PC-3 (cell line): ENCODE measurements at regions not wholly inside any gene's neighbourhood (a gene's known extent, or its start where the extent isn't known, plus 50 kb on each side); places are given as distances from the start of the nearest gene placed in this dataset.

Source experiments
- CTCF ChIP-seq: fragments of 300-600 bp; sonication (generic); conservative IDR thresholded peaks from 2 replicates; pipeline ENCODE4 v1.5.1; 2017; ENCODE audit warnings: antibody characterized with exemption, low read depth, mild to moderate bottlenecking, low read length
- EZH2 ChIP-seq: fragments of 300-600 bp; sonication (generic); IDR thresholded peaks from one replicate; pipeline ENCODE4 v1.6.1; 2017; ENCODE audit warnings: antibody characterized with exemption, mild to moderate bottlenecking, low read length; ENCODE audit not compliant: unreplicated experiment

GRCh38 chr7:12868027-12868426 lies 180.6 kb downstream of the ARL4A start:
- TF ChIP-seq CTCF = no peak
- TF ChIP-seq EZH2 = no peak
